GM23338 (cell line): ENCODE measurements at regions not wholly inside any gene's neighbourhood (a gene's known extent, or its start where the extent isn't known, plus 50 kb on each side); places are given as distances from the start of the nearest gene placed in this dataset.

Source experiments
- EZH2 ChIP-seq: fragments of 200-600 bp; sonication (generic); IDR thresholded peaks from one replicate; pipeline ENCODE4 v1.8.0; 2017; ENCODE audit warnings: antibody characterized with exemption, mild to moderate bottlenecking, low read depth; ENCODE audit not compliant: unreplicated experiment
- POLR2AphosphoS5 ChIP-seq: IDR thresholded peaks from 2 replicates; pipeline ENCODE4 v1.6.1; 2016; ENCODE audit warnings: antibody characterized with exemption, low read depth
- REST ChIP-seq: IDR thresholded peaks from one replicate; pipeline ENCODE4 v1.6.1; 2018; ENCODE audit warnings: antibody characterized with exemption; ENCODE audit not compliant: unreplicated experiment
- STAT1 ChIP-seq: IDR thresholded peaks from one replicate; pipeline ENCODE4 v1.6.1; 2016; ENCODE audit warnings: antibody characterized with exemption; ENCODE audit not compliant: unreplicated experiment
- TF ChIP-seq, protein P1 (sequence below), 2 experiments: fragments of 200-600 bp in 1 of 2; sonication (generic) in 1 of 2; conservative IDR thresholded peaks; 2 replicates each; pipeline versions ENCODE4 v1.5.1 to v1.6.1; 2016 to 2017; ENCODE audit warnings: antibody characterized with exemption in 2 of 2, low read depth in 2 of 2, mild to moderate bottlenecking in 2 of 2, moderate library complexity in 1 of 2

DNA sequence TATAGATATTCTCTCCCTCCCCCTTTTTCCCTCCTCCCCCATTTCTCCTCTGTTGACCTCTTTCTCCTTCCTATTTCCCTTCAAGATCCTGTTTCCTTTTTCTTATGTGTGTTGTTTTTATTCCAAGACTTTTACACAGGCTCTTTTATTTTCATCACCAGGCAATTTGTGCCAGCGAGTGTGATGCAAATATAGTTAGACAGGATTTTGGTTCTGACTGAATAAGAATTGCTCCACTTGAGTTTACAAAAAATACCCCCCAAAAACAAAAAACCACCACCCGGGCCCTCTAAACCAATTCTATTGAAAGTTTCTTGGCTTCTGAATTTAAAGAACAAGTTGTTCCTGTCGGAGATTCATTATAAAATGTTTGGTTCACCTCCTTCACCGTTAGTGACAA lies 50.9 kb upstream of the MAPK4 start:
- TF ChIP-seq REST (no peak), STAT1 (no peak), POLR2AphosphoS5 (no peak), EZH2 (no peak)
- TF ChIP-seq, protein P1, sequence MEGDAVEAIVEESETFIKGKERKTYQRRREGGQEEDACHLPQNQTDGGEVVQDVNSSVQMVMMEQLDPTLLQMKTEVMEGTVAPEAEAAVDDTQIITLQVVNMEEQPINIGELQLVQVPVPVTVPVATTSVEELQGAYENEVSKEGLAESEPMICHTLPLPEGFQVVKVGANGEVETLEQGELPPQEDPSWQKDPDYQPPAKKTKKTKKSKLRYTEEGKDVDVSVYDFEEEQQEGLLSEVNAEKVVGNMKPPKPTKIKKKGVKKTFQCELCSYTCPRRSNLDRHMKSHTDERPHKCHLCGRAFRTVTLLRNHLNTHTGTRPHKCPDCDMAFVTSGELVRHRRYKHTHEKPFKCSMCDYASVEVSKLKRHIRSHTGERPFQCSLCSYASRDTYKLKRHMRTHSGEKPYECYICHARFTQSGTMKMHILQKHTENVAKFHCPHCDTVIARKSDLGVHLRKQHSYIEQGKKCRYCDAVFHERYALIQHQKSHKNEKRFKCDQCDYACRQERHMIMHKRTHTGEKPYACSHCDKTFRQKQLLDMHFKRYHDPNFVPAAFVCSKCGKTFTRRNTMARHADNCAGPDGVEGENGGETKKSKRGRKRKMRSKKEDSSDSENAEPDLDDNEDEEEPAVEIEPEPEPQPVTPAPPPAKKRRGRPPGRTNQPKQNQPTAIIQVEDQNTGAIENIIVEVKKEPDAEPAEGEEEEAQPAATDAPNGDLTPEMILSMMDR (conservative IDR thresholded peaks at IDR 0.05; ENCODE audit: low read depth in 2 of 2) = no peak
